Colonic mucosa (tissue), 4 donors: ENCODE measurements at regions not wholly inside any gene's neighbourhood (a gene's known extent, or its start where the extent isn't known, plus 50 kb on each side); places are given as distances from the start of the nearest gene placed in this dataset.

ENCODE experiments used
- DNase-seq: peaks from one replicate; pipeline ENCODE4 v3.0.0-alpha.2; 2020
- H3K27ac ChIP-seq: fragments of 200-600 bp; one replicate; pipeline ENCODE4 v1.8.0; 2021
- H3K27me3 ChIP-seq: fragments of 200-600 bp; one replicate; pipeline ENCODE4 v1.8.0; 2021
- H3K36me3 ChIP-seq: fragments of 200-600 bp; one replicate; pipeline ENCODE4 v1.8.0; 2021
- H3K4me1 ChIP-seq: fragments of 200-600 bp; one replicate; pipeline ENCODE4 v1.8.0; 2021; ENCODE audit warnings: mild to moderate bottlenecking
- H3K4me3 ChIP-seq: fragments of 200-600 bp; one replicate; pipeline ENCODE4 v1.8.0; 2021
- H3K9ac ChIP-seq, 2 donors: one replicate each; pipeline ENCODE4 v1.7.0; 2013; ENCODE audit warnings: control low read depth in 2 of 2, low read depth in 2 of 2, low read length in 2 of 2
- H3K9me3 ChIP-seq: fragments of 200-600 bp; one replicate; pipeline ENCODE4 v1.8.0; 2021
- CTCF ChIP-seq: fragments of 200-600 bp; IDR thresholded peaks from one replicate; pipeline ENCODE4 v1.8.0; 2022; ENCODE audit warnings: antibody characterized with exemption, mild to moderate bottlenecking
- intact Hi-C: fragments of 100-400 bp; cut with DNase I; formaldehyde crosslinking; loops from one replicate; pipeline ENCODE4 v1.14.1; 2022
- donor health status: healthy.
- donor health status: DM: no; HTN: no; CAD: no.
- donor health status: DM: no; HTN: no; CAD: no.

GRCh38 chr7:156279635-156280034, 360.9 kb upstream of the RNF32 start:
- TF ChIP-seq CTCF: no peak
- Histone ChIP-seq H3K9me3 (no peaks in the 10 kb centered on the region), H3K4me3 (no peak overlapping the region), H3K27me3 (peaks cover 4% of the 10 kb centered on the region), H3K4me1 (no peaks in the 10 kb centered on the region), H3K36me3 (no peaks in the 10 kb centered on the region), H3K27ac (no peak overlapping the region), H3K9ac (no peak overlapping the region)
- intact Hi-C loops: no loop called here
- no peak for DNase-seq

GRCh38 chr7:156275292-156275691, 365.3 kb upstream of the RNF32 start:
- Histone ChIP-seq H3K9me3 (no peaks in the 10 kb centered on the region), H3K4me1 (no peaks in the 10 kb centered on the region), H3K4me3 (no peak overlapping the region), H3K27ac (no peak overlapping the region), H3K27me3 (no peaks in the 10 kb centered on the region), H3K36me3 (no peaks in the 10 kb centered on the region), H3K9ac (no peak overlapping the region)
- TF ChIP-seq CTCF: no peak
- intact Hi-C loops: no loop called here
- DNase-seq: no peak

GRCh38 chr7:156274557-156274956, 366.0 kb upstream of the RNF32 start:
- Histone ChIP-seq H3K27ac (no peak overlapping the region), H3K9ac (no peak overlapping the region), H3K4me1 (no peaks in the 10 kb centered on the region), H3K36me3 (no peaks in the 10 kb centered on the region), H3K27me3 (no peaks in the 10 kb centered on the region), H3K9me3 (no peaks in the 10 kb centered on the region), H3K4me3 (no peak overlapping the region)
- no peak for DNase-seq
- intact Hi-C loops: no loop called here
- no peak for TF ChIP-seq CTCF

- intact Hi-C loops: no loop called here
These were observed 379.0 kb upstream of the RNF32 start for GRCh38 chr7:156261581-156261980.

GRCh38 chr7:156257904-156258303, 382.7 kb upstream of the RNF32 start:
- Histone ChIP-seq H3K36me3 (no peaks in the 10 kb centered on the region), H3K27me3 (no peaks in the 10 kb centered on the region), H3K4me3 (no peak overlapping the region), H3K9me3 (no peaks in the 10 kb centered on the region), H3K27ac (no peak overlapping the region), H3K4me1 (no peaks in the 10 kb centered on the region), H3K9ac (no peak overlapping the region)
- DNase-seq: no peak
- TF ChIP-seq CTCF: no peak
- intact Hi-C loops: no loop called here

More at GRCh38 chr7:156261581-156261980, 379.0 kb upstream of the RNF32 start:
- Histone ChIP-seq H3K9me3 (no peaks in the 10 kb centered on the region), H3K4me3 (no peak overlapping the region), H3K36me3 (no peaks in the 10 kb centered on the region), H3K9ac (no peak overlapping the region), H3K27me3 (no peaks in the 10 kb centered on the region), H3K4me1 (no peaks in the 10 kb centered on the region), H3K27ac (no peak overlapping the region)
- TF ChIP-seq CTCF: no peak
- DNase-seq: no peak

- Histone ChIP-seq H3K36me3 (no peaks in the 10 kb centered on the region), H3K27me3 (no peaks in the 10 kb centered on the region), H3K27ac (no peak overlapping the region)
These were observed 384.9 kb upstream of the RNF32 start for GRCh38 chr7:156255635-156256034.

More at GRCh38 chr7:156255635-156256034, 384.9 kb upstream of the RNF32 start:
- Histone ChIP-seq H3K9ac (no peak overlapping the region), H3K4me1 (no peaks in the 10 kb centered on the region), H3K4me3 (no peak overlapping the region), H3K9me3 (no peaks in the 10 kb centered on the region)
- TF ChIP-seq CTCF: no peak
- DNase-seq: no peak
- intact Hi-C loops: no loop called here
